SK-N-SH treated with all-trans-retinoic acid at 6 μM for 48 hours (cell line): ENCODE measurements at regions not wholly inside any gene's neighbourhood (a gene's known extent, or its start where the extent isn't known, plus 50 kb on each side); places are given as distances from the start of the nearest gene placed in this dataset.

Experiments used
- ATAC-seq: fragments of 200-7000 bp; cut with Tn5 transposase; 3 replicates; pipeline ENCODE4 v1.9.1; 2020; ENCODE audit warnings: mild to moderate bottlenecking, moderate library complexity
- ARNTL ChIP-seq: fragments of 450-650 bp; formaldehyde crosslinking; IDR thresholded peaks from 2 replicates; pipeline ENCODE4 v1.5.0; 2020; ENCODE audit warnings: low read depth, mild to moderate bottlenecking, moderate library complexity, borderline replicate concordance
- BACH2 ChIP-seq: fragments of 250-450 bp; sonication (Bioruptor Pico); IDR thresholded peaks from 2 replicates; pipeline ENCODE4 v1.9.0; 2021; ENCODE audit warnings: mild to moderate bottlenecking, borderline replicate concordance
- CREB5 ChIP-seq: fragments of 250-450 bp; sonication (Bioruptor Pico); IDR thresholded peaks from 2 replicates; pipeline ENCODE4 v1.5.1; 2020; ENCODE audit warnings: low read depth, mild to moderate bottlenecking, moderate library complexity
- CSDC2 ChIP-seq: fragments of 250-450 bp; sonication (Bioruptor Pico); IDR thresholded peaks from 2 replicates; pipeline ENCODE4 v1.5.0; 2020; ENCODE audit warnings: mild to moderate bottlenecking, moderate library complexity
- CSRNP3 ChIP-seq: fragments of 250-450 bp; sonication (Bioruptor Pico); IDR thresholded peaks from 2 replicates; pipeline ENCODE4 v1.5.1; 2021; ENCODE audit warnings: mild to moderate bottlenecking, moderate library complexity
- ESRRG ChIP-seq: fragments of 250-450 bp; sonication (Bioruptor Pico); IDR thresholded peaks from 2 replicates; pipeline ENCODE4 v1.6.1; 2021; ENCODE audit warnings: mild to moderate bottlenecking
- GLIS3 ChIP-seq: fragments of 250-450 bp; sonication (Bioruptor Pico); IDR thresholded peaks from 2 replicates; pipeline ENCODE4 v1.5.0; 2020; ENCODE audit warnings: mild to moderate bottlenecking, moderate library complexity
- ISL1 ChIP-seq: fragments of 250-450 bp; sonication (Bioruptor Pico); IDR thresholded peaks from 2 replicates; pipeline ENCODE4 v2.1.2; 2022; ENCODE audit warnings: mild to moderate bottlenecking, moderate library complexity
- OSR1 ChIP-seq: fragments of 250-450 bp; sonication (Bioruptor Pico); IDR thresholded peaks from 2 replicates; pipeline ENCODE4 v1.8.0; 2022; ENCODE audit warnings: moderate library complexity, mild to moderate bottlenecking, inconsistent platforms
- PATZ1 ChIP-seq: fragments of 250-450 bp; sonication (Bioruptor Pico); IDR thresholded peaks from 2 replicates; pipeline ENCODE4 v1.8.0; 2020; ENCODE audit warnings: mild to moderate bottlenecking, moderate library complexity, borderline replicate concordance
- POU6F1 ChIP-seq: fragments of 250-450 bp; sonication (Bioruptor Pico); IDR thresholded peaks from 2 replicates; pipeline ENCODE4 v1.8.0; 2021; ENCODE audit warnings: low read depth, mild to moderate bottlenecking, moderate library complexity, borderline replicate concordance
- PPARA ChIP-seq: fragments of 250-450 bp; sonication (Bioruptor Pico); IDR thresholded peaks from 2 replicates; pipeline ENCODE4 v1.5.0; 2020; ENCODE audit warnings: mild to moderate bottlenecking, borderline replicate concordance
- RARB ChIP-seq: fragments of 250-450 bp; sonication (Bioruptor Pico); IDR thresholded peaks from 2 replicates; pipeline ENCODE4 v1.8.0; 2021; ENCODE audit warnings: mild to moderate bottlenecking, moderate library complexity
- SNAI2 ChIP-seq: fragments of 250-450 bp; sonication (Bioruptor Pico); IDR thresholded peaks from 2 replicates; pipeline ENCODE4 v1.5.0; 2020; ENCODE audit warnings: mild to moderate bottlenecking, moderate library complexity
- TCF4 ChIP-seq: fragments of 250-450 bp; sonication (Bioruptor Pico); IDR thresholded peaks from 2 replicates; pipeline ENCODE4 v1.8.0; 2021; ENCODE audit warnings: mild to moderate bottlenecking, moderate library complexity, borderline replicate concordance
- TOX ChIP-seq: fragments of 250-450 bp; sonication (Bioruptor Pico); IDR thresholded peaks from 2 replicates; pipeline ENCODE4 v1.8.0; 2021; ENCODE audit warnings: mild to moderate bottlenecking, moderate library complexity, borderline replicate concordance
- ZC3H10 ChIP-seq: fragments of 250-450 bp; sonication (Bioruptor Pico); IDR thresholded peaks from 2 replicates; pipeline ENCODE4 v1.5.1; 2021; ENCODE audit warnings: mild to moderate bottlenecking, moderate library complexity
- ZFP3 ChIP-seq: fragments of 250-450 bp; sonication (Bioruptor Pico); IDR thresholded peaks from 2 replicates; pipeline ENCODE4 v1.5.0; 2020; ENCODE audit warnings: mild to moderate bottlenecking, moderate library complexity
- ZFP30 ChIP-seq: fragments of 450-650 bp; formaldehyde crosslinking; IDR thresholded peaks from 2 replicates; pipeline ENCODE4 v1.5.0; 2022; ENCODE audit warnings: mild to moderate bottlenecking, moderate library complexity
- ZNF565 ChIP-seq: fragments of 450-650 bp; formaldehyde crosslinking; conservative IDR thresholded peaks from 2 replicates; pipeline ENCODE4 v1.5.0; 2020; ENCODE audit warnings: low read depth, mild to moderate bottlenecking, moderate library complexity
- ZNF70 ChIP-seq: fragments of 450-650 bp; formaldehyde crosslinking; IDR thresholded peaks from 2 replicates; pipeline ENCODE4 v1.5.0; 2020; ENCODE audit warnings: mild to moderate bottlenecking, moderate library complexity
- ZNF8 ChIP-seq: fragments of 450-650 bp; formaldehyde crosslinking; IDR thresholded peaks from 2 replicates; pipeline ENCODE4 v1.5.0; 2020; ENCODE audit warnings: mild to moderate bottlenecking, moderate library complexity

- ATAC-seq: no peak
- TF ChIP-seq BACH2 (CRISPR knock-in tag) (no peak), ZFP3 (CRISPR knock-in tag) (no peak), ZFP30 (no peak), ISL1 (no peak)
These were observed 334.5 kb upstream of the IRX4 start for GRCh38 chr5:2217219-2217618.

GRCh38 chr5:2214910-2215590 is 332.3 kb upstream of the IRX4 start:
- no peak for TF ChIP-seq ZNF70 (CRISPR knock-in tag)
- TF ChIP-seq ESRRG (CRISPR knock-in tag): no peak
- no peak for TF ChIP-seq OSR1 (CRISPR knock-in tag)
- no peak for TF ChIP-seq ZFP30
- TF ChIP-seq GLIS3: no peak
- TF ChIP-seq ZNF8 (CRISPR knock-in tag): no peak
- no peak for TF ChIP-seq CSDC2 (CRISPR knock-in tag)
- TF ChIP-seq TOX (CRISPR knock-in tag): no peak
- TF ChIP-seq SNAI2 (CRISPR knock-in tag): no peak
- no peak for TF ChIP-seq POU6F1 (CRISPR knock-in tag)
- no peak for TF ChIP-seq ZNF565 (CRISPR knock-in tag)
- no peak for TF ChIP-seq CSRNP3 (CRISPR knock-in tag)
- TF ChIP-seq ISL1: no peak
- TF ChIP-seq ZC3H10 (CRISPR knock-in tag): no peak
- no peak for TF ChIP-seq PATZ1 (CRISPR knock-in tag)
- TF ChIP-seq TCF4 (CRISPR knock-in tag): no peak
- no peak for TF ChIP-seq RARB (CRISPR knock-in tag)
- TF ChIP-seq CREB5 (CRISPR knock-in tag): no peak
- no peak for TF ChIP-seq BACH2 (CRISPR knock-in tag)
- no peak for TF ChIP-seq ARNTL (CRISPR knock-in tag)
- ATAC-seq: no peak

GRCh38 chr5:2213121-2213730 is 330.5 kb upstream of the IRX4 start:
- TF ChIP-seq ZFP30 (no peak), SNAI2 (CRISPR knock-in tag) (no peak), CREB5 (CRISPR knock-in tag) (no peak)
- no peak for ATAC-seq

GRCh38 chr5:2212481-2212880 is 329.8 kb upstream of the IRX4 start:
- no peak for ATAC-seq
- TF ChIP-seq OSR1 (CRISPR knock-in tag) (no peak), CREB5 (CRISPR knock-in tag) (no peak), SNAI2 (CRISPR knock-in tag) (no peak), ZNF8 (CRISPR knock-in tag) (no peak), PATZ1 (CRISPR knock-in tag) (no peak), ZNF565 (CRISPR knock-in tag) (no peak), ZFP30 (no peak), BACH2 (CRISPR knock-in tag) (no peak), PPARA (CRISPR knock-in tag) (no peak), CSDC2 (CRISPR knock-in tag) (no peak), ZNF70 (CRISPR knock-in tag) (no peak), ESRRG (CRISPR knock-in tag) (no peak), ARNTL (CRISPR knock-in tag) (no peak), ZC3H10 (CRISPR knock-in tag) (no peak), ZFP3 (CRISPR knock-in tag) (no peak)
